Mammary epithelial cell (primary cell): ENCODE measurements at regions not wholly inside any gene's neighbourhood (a gene's known extent, or its start where the extent isn't known, plus 50 kb on each side); places are given as distances from the start of the nearest gene placed in this dataset.

Experiments used
- EZH2 ChIP-seq: IDR thresholded peaks from 2 replicates; pipeline ENCODE4 v1.6.1; 2012; ENCODE audit warnings: low read length, inconsistent platforms, borderline replicate concordance
- TF ChIP-seq, protein P1 (sequence below), 2 donors: IDR thresholded peaks in 1 of 2; conservative IDR thresholded peaks in 1 of 2; 2 replicates each; pipeline ENCODE4 v1.5.1; 2011 to 2012; ENCODE audit warnings: inconsistent platforms in 2 of 2, low read length in 2 of 2, mild to moderate bottlenecking in 2 of 2, control low read depth in 1 of 2, low read depth in 1 of 2; ENCODE audit not compliant: insufficient read depth in 1 of 2; ENCODE audit errors: extremely low read depth in 1 of 2

DNA sequence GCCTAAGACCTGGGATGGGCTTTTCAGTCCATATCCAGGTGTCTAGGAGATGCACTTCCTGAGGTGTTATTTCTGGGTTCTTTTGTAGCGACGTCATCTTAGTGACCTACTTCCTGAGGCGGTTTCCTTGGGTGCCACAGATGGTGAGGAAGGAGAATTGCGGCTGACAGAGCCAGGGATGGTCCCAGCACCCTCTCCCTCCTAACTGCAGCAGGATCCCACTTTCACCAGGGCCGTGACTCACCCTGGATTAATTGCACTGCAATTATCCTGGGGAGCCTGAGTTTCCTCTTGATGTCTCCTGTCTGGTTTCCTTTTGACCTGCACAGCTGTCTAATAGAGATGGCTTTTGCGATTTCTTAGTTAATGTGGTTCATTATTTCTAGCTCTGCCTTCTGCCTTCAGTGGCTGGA is 271.7 kb downstream of the TCF7L2 start:
- TF ChIP-seq, protein P1, sequence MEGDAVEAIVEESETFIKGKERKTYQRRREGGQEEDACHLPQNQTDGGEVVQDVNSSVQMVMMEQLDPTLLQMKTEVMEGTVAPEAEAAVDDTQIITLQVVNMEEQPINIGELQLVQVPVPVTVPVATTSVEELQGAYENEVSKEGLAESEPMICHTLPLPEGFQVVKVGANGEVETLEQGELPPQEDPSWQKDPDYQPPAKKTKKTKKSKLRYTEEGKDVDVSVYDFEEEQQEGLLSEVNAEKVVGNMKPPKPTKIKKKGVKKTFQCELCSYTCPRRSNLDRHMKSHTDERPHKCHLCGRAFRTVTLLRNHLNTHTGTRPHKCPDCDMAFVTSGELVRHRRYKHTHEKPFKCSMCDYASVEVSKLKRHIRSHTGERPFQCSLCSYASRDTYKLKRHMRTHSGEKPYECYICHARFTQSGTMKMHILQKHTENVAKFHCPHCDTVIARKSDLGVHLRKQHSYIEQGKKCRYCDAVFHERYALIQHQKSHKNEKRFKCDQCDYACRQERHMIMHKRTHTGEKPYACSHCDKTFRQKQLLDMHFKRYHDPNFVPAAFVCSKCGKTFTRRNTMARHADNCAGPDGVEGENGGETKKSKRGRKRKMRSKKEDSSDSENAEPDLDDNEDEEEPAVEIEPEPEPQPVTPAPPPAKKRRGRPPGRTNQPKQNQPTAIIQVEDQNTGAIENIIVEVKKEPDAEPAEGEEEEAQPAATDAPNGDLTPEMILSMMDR (conservative IDR thresholded peaks at IDR 0.05 in 1 of 2, IDR thresholded peaks at IDR 0.05 in 1 of 2; ENCODE audit: extremely low read depth in 1 of 2, insufficient read depth in 1 of 2, low read depth in 1 of 2, low read length in 2 of 2), result no peak
- no peak for TF ChIP-seq EZH2
